GM23248 (cell line): ENCODE measurements at regions not wholly inside any gene's neighbourhood (a gene's known extent, or its start where the extent isn't known, plus 50 kb on each side); places are given as distances from the start of the nearest gene placed in this dataset.

ENCODE experiments used
- EZH2 ChIP-seq: fragments of 200-600 bp; sonication (generic); IDR thresholded peaks from 2 replicates; pipeline ENCODE4 v1.6.1; 2018; ENCODE audit warnings: antibody characterized with exemption, mild to moderate bottlenecking; ENCODE audit not compliant: insufficient read depth, poor library complexity, severe bottlenecking
- EZH2phosphoT487 ChIP-seq: fragments of 200-600 bp; sonication (generic); IDR thresholded peaks from 2 replicates; pipeline ENCODE4 v1.6.1; 2018; ENCODE audit warnings: antibody characterized with exemption, moderate library complexity, mild to moderate bottlenecking, low read depth; ENCODE audit not compliant: insufficient read depth

DNA sequence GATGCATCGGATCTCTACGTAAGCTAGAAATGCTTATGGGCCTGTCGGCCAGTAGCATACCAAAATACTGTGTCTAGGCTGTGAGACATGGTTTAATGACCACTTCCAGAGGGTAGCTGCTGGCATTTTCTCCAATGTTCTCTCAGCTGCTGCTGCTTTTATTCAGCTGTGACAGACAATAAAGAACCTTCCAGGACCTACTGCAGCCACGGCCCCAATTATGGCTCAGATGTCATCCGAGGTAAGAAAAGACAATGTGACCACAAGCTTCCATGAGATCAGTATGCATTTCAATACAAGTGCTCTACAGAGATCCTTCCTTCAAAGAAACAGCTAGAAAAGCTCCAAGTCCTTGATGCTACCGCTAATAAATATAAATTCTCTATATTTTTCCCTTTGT, 256.2 kb downstream of the SDHAF3 start:
- no peak for TF ChIP-seq EZH2
- TF ChIP-seq EZH2phosphoT487 = no peak
